ENCODE measurements at regions not wholly inside any gene's neighbourhood (a gene's known extent, or its start where the extent isn't known, plus 50 kb on each side); places are given as distances from the start of the nearest gene placed in this dataset.

DNA sequence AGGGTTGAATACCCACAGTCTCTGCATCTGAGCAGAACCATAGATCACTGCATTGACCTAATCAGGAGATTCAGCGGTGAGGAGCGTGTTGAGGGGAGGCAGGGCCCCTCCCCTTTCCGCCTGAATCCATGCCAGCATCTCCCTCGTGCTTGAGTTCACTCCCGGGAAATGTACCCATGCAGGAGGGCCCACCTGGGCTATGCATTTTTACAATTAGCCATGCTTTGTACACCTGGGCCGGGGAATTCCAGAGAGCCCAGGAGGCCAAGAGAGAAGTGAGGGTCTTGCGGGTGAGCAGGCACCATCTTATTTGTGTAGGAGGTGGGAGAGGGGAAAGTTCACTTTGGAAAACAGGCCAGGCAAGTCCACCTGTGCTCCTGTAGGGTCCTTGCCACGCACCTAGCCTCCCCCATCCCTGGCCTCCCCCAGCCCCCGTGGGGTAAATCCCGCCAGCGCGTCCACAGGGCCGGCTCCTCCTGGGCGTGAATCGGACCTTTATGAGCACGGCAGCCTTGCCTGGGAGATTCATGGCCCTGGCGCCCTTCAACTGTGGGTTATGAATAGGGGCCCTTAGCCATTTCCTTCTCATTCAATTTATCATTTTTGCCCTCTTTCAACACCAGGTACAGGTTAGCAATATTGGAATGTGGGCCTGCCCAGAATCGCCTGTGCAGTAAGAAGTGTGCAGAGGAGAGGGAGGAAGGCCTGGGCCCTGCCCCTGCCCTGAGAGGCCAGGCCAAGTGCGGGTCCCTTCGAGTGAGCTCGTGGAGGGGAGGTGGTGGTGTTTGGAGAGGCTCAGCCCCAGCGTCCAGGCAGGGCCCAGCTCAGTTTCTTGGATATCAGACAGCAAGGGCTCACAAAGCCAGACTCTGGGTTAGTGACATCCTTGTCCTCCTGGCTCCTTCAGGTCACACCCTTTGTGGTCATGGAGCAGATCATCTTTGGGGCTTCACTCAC, 84.4 kb upstream of the ACTRT2 start:
- no peak for DNase-seq

DNA sequence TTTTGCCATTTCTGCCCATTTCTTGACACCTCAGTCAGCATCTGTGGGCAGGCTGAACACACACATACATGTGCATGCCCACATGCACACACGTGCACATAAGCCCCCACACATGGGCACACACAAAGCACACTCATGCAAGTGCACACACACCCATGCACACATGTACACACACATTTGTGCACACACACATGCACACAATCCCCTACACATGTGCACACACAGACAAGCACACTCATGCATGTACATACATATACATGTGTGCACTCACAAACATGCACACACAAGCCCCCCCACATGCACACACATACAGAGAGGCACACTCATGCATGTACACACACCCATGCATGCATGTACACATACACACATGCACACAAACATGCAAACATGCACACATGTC, 83.5 kb upstream of the ACTRT2 start:
- no peak for DNase-seq

DNA sequence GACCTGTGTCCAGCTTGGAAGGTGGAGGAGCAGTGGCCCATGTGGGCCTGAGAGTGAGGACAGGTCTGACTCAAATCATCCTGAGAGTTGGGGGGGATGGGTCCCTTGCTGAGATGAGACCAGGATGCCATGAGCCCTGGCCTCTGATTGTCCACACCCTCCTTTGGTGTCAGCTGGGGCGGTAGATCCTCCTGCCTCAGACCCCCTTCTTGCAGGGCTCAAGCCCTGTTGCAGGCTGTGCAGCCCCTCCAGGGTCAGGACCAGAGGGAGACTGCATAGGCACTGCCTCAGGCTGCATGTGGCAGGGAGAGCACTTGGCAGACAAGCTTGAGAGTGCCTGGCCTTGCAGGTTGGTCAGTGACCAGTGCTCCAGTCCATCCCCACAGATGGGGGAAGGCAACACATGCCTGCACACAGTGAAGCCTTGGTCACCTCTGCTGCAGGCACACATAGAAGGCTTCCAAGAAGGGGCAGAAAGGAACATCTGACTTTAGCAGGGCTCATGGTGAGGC, 82.2 kb upstream of the ACTRT2 start:
- DNase-seq, result no peak

DNA sequence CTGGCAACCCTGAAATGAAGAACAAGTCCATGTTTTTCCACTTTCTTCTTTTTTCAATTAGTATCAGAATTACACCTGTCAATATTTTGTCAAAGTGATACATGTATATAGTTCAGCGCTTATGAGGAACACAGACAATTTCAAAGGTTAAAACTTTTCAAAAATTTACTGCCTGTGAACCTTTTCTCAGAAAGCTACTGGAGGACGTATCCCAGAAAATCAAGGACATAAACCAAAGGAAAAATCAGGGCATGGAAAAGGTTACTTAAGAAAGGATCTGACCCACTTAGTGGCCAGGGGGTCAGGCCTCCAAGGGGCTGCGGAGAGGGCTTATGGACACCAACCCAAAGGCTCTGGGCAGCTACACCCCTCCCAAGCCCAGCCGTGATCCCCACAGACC, 81.1 kb upstream of the ACTRT2 start:
- no peak for DNase-seq

DNA sequence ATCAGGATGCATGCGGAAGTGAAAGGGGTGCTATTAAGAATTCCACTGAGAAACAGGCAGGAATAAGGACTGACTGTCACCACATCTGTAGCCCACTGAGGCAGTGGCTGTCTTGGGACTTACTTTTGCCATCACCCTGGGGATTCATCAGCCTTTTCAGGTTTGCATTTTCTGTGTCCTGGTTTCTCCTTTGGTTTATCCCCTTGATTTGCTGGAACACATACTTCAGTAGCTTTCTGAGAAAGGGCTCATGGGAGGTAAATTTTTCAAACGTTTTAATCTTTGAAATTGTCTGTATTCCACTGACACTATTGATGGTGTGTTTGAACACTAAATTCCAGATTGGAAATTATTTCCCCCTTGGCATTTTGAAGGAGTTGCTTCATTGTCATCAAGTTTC, 80.2 kb upstream of the ACTRT2 start:
- no peak for DNase-seq

DNA sequence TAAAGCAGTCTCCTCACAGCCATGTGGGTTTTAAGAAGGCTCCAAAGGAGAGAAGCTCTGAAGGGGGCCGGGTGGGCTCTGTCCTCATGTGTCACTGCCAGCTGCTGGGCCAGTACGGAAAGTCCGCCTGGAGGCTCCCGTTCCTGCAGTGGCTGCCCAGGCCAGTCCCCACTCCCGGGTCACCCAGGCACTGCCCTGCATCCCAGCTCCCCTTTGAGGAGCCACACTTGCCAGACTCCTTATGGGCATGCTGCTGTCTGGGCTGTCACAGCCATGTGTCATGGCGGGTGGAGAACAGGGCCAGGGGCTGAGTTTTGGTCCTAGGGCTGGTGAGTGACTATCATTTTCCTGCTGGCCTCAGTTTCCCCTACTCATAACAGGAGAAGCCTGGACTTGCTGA, 79.4 kb upstream of the ACTRT2 start:
- no peak for DNase-seq

DNA sequence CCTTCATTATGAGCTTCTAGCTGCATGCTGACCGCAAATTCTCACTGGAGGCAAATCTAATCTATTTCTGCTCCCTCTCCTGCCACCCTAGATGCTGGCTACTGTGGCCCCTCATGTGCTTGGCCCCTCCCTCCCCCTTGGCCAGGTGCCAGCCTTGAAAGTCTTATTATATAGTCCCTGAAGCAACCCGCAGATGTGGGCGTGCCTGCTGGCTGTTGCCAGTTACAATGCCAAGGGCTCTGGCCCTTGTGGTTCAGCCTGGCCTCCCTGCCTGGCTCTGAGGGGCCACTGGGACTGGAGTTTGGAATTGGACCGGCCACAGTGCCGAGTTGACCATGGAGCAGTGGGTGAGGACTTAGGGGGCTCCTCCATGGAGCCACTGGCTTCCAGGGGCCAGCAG, 78.9 kb upstream of the ACTRT2 start:
- no peak for DNase-seq

DNA sequence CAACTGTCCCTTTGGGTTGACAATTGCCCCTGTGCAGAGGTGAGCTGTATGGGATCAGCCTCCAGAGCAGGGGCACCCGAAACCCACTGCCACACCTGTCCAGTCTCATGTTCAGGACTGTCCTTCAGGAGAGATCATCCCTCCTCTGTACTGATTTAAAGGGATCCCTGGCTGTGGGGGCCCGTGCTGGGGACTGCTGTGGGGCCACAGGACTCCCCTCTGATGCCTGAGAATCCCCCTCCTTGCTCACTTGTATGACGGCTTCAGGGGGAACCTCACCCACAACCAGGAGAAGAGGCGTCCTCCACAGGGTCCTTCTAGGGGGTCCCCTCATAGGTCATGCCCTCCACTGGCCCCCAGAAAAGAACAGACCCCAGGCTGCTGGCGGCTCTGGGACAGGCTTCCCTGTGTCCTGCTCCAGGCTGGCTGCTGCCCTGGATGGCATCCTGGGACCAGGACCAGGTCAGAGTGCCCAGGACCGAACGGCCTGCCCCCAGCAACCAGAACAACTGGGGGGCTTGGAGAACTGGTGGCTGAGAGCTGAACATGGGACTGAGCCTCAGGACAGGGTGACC, 77.5 kb upstream of the ACTRT2 start:
- no peak for DNase-seq

DNA sequence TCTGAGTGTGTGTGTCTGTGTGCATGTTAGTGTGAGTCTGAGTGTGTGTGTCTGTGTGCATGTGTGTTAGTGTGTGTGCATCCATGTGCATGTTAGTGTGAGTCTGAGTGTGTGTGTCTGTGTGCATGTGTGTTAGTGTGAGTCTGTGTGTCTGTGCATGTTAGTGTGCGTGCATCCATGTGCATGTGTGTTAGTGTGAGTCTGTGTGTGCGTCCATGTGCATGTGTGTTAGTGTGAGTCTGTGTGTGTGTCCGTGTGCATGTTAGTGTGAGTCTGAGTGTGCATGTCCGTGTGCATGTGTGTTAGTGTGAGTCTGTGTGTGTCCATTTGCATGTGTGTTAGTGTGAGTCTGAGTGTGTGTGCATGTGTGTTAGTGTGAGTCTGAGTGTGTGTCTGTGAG, 76.6 kb upstream of the ACTRT2 start:
- no peak for DNase-seq

DNA sequence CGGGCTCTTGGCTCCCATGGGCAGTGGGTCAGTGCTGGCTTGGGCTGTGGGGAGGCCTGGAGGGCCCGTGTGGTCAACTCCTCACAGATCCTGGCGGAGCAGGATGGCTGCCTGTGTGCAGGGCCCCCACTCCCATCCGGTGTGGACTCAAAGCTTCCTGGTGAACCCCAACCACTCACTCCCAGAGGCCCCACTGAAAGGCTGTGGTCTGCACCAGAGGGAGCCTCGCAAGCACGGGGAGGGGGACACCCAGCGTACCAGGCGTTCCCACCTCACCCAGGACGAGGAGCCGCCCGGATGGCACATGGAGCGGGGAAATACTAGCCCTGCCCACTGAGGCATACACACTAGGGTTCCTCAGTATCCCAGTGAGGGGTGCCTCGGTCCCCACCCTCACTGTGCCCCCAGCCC, 75.4 kb upstream of the ACTRT2 start:
- no peak for DNase-seq

DNA sequence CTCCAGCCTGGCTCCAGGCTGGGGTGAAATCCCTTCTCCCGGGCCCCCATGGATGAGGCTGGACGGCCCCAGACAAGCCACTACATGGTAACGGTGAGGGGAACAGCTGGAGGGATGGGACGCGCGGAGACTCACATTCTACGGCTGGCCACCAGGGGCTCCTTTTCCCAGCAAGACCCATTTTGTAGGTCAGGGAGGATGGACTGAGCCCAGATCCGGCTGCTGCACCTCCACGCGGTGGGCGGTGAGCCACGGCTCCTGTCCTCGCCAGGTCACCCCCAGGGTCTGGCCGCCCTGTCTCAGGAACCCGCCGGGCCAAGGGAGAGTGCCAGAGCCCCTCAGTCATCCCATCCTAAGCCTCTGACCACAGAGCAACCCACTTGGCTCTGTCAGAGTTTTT, 75.0 kb upstream of the ACTRT2 start:
- DNase-seq, result no peak

DNA sequence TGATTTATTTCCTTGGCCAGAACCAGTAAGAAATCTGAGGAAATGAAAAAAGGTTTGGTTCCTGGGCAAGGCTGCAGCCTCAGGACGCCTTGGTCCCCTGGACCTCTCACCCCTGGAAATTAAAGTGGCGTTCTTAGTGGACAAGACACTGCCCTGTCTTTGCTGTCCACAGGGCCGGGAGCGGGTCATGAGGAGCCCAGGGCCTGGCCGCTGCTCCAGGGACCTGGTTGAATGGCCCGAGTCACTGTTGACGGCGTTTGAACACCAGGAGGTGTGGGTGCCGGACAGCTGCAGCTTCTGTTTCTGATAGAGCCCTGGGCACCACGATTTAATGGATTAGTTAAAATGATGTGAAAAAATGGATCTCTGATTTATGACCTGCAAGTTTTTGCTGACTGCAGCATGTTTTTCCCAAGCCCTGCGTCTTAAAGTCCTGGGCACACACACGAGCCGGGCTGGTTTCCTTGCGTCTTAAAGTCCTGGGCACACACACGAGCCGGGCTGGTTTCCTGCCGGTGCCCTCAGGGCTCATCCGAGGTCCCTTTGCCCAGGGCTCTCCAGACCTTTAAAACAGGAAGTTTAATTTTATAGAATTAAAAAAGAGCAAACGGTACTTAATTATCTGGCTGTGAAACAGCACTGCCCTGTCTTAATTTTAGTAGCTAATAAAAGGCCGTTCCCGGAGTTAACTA, 74.1 kb upstream of the ACTRT2 start:
- DNase-seq, result no peak

DNA sequence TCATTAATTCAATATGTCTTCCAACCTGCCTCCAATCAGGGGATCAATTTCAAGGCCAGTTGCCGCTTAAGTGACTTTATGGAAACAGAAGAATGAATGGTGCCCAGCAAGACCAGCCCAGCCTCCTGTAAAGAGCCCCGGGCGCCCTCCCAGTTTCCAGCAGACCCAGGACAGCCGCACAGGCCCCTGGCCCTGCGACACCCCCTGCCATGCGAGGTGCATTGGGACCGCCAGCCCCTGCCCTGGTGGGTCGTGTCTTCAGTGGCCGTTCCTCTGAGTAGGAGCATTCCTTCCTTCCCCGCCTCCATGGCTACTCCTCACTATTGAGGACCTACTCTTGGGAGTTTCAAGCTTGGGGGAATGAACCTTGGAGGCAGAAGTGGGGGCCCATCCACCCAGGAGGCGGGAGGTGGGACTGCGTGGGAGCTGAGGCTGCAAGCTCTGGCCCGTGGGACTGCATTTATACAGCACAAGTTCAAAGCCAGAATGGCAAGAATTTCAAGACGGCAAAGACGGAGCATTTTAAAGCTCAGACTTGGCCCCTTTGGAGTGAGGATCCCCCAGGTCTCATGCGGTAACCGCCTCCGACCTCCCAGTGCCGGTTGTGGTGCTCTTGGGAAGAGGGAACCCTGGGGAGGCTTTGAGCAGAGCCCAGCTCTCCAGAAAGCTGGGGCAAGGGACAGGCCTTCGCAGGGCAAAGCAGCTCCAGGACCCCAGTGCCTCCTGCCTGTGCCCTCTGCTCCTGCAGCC, 73.1 kb upstream of the ACTRT2 start:
- DNase-seq, result no peak

DNA sequence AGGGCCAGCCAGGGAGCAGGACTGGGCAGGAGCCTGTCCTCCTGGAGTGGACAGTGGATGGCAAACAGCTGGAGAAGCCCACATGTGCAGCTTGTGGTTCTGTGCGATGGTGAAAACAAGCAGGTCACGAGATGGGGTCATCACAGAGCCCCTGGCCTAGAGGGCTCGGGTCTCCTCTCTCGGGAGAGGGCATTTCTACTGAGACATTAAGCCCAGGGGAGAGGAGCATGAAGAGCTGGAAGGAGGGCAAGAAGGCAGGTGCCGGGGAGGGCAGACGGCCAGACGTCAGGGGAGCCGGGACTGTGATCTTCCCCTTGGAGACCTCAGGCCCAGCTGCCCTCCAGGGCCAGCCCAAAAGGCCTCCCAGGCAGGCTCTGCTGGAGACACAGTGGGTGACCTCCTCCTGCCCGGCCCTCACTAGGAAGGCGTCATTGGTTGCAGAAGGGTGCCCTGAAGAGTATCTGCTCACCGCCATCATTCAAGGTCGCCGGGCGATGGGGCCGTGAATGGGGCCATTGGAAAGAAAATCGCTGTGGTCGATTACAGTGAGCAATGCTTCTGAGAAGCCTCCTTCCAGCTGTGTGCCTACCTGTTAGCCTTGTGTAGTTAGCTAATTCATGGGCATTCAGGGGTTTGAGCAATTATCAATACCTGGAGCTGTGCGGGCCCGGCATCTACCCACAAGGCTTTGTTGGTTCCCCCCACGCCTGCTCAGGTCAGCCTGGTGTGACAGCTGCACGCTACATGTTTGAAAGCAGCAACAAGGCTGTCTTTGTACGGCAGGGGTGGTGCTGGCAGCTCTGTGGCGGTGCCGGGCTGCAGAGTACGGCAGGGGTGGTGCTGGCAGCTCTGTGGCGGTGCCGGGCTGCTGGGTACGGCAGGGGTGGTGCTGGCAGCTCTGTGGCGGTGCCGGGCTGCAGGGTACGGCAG, 72.3 kb upstream of the ACTRT2 start:
- DNase-seq, result no peak

DNA sequence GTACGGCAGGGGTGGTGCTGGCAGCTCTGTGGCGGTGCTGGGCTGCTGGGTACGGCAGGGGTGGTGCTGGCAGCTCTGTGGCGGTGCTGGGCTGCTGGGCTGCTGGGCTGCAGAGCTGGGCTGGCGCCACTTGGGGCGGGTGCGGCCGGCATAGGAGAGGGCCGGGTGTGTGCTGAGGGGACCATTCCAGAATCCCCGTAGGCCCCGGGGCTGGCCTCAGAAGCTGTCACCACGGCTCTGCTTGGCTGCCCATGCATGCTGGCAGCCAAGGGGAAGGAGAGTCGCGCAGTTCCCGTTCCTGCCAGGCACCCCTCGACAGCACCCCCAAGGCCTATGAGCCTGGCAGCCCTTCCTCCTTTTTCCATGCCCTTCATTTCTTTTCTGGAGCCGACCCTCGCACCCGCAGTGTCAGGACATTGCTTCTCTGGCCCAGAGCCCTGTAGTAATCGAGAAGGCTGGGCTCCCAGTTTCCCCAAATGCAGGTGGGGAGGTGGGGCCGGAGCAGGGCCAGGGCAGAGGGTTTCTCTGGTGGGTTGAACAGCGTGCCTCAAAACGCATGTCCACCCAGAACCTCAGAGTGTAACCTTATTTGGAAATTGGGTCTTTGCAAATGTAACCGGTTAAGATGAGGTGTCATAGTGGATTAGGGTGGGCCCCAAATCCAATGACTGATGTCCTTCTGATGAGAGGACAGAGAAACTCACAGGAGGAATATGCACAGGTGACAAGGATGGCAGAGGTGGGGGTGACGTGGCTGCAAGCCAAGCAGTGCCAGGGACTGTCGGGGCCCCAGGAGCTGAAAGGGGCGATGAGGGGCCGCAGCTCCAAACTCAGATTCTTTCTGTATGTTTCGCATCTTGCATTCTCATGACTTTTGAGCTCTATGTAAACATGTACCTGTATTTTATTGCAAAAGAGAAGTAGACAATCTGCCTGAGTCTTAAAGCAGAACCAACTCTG, 71.0 kb upstream of the ACTRT2 start:
- DNase-seq, result no peak

DNA sequence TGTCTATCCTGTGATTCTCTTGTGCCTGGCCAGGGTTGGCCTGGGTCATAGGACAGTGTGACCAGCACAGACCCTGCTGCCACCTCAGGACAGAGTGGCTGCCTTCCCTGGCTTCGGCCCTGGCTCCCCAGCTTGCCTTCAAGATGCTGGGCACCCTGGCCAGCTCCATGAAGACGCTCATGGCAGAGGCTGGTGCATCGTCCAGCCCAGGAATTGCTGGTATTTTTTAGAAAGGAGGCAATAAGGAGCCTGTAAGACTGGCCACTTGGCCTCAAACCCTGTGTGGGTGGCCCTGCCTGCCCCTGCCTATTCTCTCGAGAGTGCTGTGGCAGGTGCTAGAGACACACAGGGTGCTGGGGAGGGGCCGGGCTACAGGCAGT, 70.4 kb upstream of the ACTRT2 start:
- no peak for DNase-seq

DNA sequence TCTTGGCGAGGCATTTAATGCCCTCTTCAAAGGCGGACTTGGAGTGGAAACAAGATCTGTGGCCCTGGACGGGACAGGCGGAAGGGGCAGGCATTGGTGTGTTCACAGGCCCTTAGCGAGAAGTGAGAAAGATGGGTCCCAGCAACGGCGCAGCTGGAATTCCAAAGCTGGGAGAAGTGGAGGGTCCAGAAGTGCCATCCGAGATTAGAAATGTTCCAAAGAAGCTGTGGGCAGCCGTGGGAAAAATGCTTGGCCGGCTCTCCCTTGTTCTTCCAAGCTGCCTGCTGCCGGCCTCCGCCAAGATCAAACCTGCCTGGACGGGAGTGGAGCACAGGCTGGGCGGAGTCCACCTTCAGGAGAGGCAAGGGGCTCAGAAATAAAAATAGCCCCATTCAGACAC, 69.4 kb upstream of the ACTRT2 start:
- no peak for DNase-seq

DNA sequence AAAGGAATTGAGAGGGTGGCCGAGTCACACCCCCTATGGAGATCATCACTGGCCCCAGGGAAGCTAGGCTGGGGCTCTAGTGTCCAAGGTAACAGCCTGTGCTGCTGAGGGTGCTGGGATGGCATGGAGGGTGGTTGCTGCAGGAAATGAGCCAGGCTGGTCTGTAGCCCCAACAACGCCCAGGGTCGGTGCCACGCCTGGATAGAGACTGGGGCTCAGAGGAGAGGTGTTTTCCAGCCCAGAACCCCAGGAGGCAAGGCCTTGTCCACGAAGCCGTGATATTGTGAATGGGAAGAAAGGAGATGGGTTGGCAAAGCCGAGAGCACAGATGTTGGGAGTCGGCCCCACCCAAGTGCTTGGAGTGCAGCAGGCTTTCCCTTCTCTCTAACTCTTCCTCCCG, 68.9 kb upstream of the ACTRT2 start:
- DNase-seq, result no peak

DNA sequence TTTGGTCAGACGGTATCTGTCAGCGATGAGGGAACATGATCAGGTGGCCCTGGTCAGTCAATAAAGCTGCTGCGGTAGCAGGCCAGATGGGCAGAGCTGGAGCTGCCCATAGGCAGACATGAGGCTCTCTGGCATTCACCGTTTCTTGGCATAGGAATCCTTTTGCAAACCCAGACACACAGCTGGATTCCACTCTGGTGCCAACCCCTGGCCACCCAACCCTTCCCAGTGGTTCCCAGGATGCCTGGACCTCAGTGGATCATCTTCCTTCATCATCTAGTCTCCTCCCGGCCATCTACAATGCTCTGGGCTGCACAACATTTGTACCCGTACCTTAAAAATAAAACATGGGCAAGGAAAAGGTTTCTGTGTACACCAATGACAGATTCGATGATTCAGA, 68.3 kb upstream of the ACTRT2 start:
- no peak for DNase-seq

DNA sequence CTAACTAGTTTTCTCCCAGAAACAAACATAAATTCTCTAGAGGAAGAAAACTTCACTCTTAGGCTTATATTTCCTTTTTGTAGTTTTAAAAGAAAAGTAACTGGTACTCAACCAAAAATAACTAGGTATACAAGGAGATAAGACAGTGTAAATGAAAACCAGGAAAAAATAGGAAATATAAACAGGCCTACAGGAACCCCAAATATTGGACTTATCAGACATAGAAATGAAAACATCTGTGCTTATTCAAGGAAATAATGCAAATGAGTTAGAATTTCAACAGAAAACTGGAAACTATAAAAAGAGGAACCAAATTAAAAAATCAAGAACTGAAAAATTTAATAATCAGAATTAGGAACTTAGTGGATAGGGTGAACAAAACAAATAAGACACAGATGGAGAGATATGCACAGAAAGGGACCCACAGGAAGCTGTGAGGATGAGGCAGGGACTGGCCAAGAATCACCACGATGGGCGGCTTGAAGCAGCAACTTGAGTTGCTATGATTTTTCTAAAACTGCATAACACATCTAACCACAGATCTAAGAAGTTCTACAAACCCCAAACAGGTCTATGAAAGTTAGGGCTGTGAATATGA, 67.5 kb upstream of the ACTRT2 start:
- no peak for DNase-seq
